ENCODE measurements at regions not wholly inside any gene's neighbourhood (a gene's known extent, or its start where the extent isn't known, plus 50 kb on each side); places are given as distances from the start of the nearest gene placed in this dataset.

- no peaks in the 10 kb centered on the region for H3K9me3 Mint-ChIP-seq
- peaks cover 5% of the 10 kb centered on the region for H3K27me3 Mint-ChIP-seq (ENCODE audit: low read depth)
- H3K27ac Mint-ChIP-seq: no peak overlapping the region
Measured at GRCh38 chr1:57678138-57678537, 254.3 kb upstream of the DAB1 start.

DNA sequence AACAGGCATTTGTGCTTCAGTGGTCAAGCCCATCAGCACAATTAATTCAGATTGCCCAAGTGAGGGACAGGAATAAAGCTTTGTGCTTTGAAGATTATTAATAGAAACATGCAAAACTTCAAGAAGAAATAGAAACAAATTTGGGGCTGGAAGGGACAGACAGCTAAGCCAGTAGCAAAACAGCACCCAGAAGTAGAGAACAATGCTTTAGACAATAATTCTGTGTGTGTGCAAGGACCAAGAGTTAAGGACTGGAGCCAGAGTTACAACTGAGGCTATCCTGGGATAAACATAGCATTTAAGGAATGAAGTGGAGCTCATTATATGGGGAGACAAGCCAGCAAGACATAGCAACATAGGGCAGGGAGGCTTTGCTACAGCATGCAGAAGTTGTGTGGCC lies 251.9 kb upstream of the DAB1 start:
- TF ChIP-seq CTCF (IDR thresholded peaks at IDR 0.05; ENCODE audit: unreplicated experiment in 3 of 3): no peak
- Mint-ChIP-seq H3K4me1 (no peaks in the 10 kb centered on the region), H3K27me3 (ENCODE audit: low read depth) (no peaks in the 10 kb centered on the region), H3K9me3 (no peaks in the 10 kb centered on the region), H3K27ac (no peak overlapping the region), H3K4me3 (no peak overlapping the region), H3K36me3 (ENCODE audit: low read depth) (no peaks in the 10 kb centered on the region)

More at GRCh38 chr1:57678138-57678537, 254.3 kb upstream of the DAB1 start:
- Mint-ChIP-seq H3K4me3 (no peak overlapping the region), H3K4me1 (no peaks in the 10 kb centered on the region), H3K36me3 (ENCODE audit: low read depth) (no peaks in the 10 kb centered on the region)
- TF ChIP-seq CTCF (IDR thresholded peaks at IDR 0.05; ENCODE audit: unreplicated experiment in 3 of 3): no peak

DNA sequence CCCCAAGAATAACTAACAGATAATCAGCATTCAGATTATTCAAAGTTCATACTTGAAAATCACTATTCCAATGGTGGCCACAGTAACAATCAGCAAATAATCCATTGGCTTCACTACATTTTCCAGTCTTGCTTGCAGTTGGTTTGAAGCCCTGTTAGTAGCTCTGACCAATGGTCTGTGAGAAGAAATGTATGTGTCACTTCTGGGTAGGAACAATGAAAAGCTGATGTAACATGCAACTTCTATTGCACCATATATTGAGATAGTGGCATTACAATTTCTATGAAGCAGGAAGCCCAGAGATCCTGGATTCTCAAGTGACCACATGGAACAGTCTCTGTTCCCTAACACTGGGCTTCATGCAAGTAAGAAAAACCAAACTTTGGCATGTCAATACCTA lies 250.9 kb upstream of the DAB1 start:
- Mint-ChIP-seq H3K27me3 (ENCODE audit: low read depth) (no peaks in the 10 kb centered on the region), H3K4me1 (no peaks in the 10 kb centered on the region), H3K27ac (no peak overlapping the region), H3K36me3 (ENCODE audit: low read depth) (no peaks in the 10 kb centered on the region), H3K9me3 (no peaks in the 10 kb centered on the region), H3K4me3 (no peak overlapping the region)
- TF ChIP-seq CTCF (IDR thresholded peaks at IDR 0.05; ENCODE audit: unreplicated experiment in 3 of 3): no peak

GRCh38 chr1:57672346-57673140 lies 248.7 kb upstream of the DAB1 start:
- Mint-ChIP-seq H3K27ac (no peak overlapping the region), H3K27me3 (ENCODE audit: low read depth) (peaks cover 2% of the 10 kb centered on the region), H3K36me3 (ENCODE audit: low read depth) (no peaks in the 10 kb centered on the region), H3K9me3 (no peaks in the 10 kb centered on the region), H3K4me1 (no peaks in the 10 kb centered on the region), H3K4me3 (no peak overlapping the region)
- no peak for TF ChIP-seq CTCF (IDR thresholded peaks at IDR 0.05; ENCODE audit: unreplicated experiment in 3 of 3)

DNA sequence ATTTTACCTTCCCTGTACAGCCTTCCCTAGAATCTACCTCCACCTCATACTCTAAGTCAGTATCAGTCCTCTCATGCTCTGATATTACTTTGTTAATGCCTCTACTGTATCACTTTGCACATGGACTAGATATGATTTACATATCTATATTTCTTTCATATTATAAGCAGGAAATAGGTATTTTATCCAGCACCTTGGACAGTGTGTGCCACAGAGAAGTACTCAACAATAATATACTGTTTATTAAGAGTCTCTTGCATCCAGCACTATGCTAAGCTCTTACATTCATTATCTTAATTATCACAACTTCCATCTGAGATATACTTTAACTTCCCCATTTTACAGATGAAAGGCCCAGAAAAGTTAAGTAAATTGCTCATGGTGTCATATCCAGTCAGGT lies 247.9 kb upstream of the DAB1 start:
- no peaks in the 10 kb centered on the region for H3K9me3 Mint-ChIP-seq
- no peak overlapping the region for H3K4me3 Mint-ChIP-seq
- H3K4me1 Mint-ChIP-seq: no peaks in the 10 kb centered on the region
- TF ChIP-seq CTCF (IDR thresholded peaks at IDR 0.05; ENCODE audit: unreplicated experiment in 3 of 3): no peak
- H3K36me3 Mint-ChIP-seq (ENCODE audit: low read depth): no peaks in the 10 kb centered on the region
- H3K27me3 Mint-ChIP-seq (ENCODE audit: low read depth): peaks cover 3% of the 10 kb centered on the region
- H3K27ac Mint-ChIP-seq: no peak overlapping the region

DNA sequence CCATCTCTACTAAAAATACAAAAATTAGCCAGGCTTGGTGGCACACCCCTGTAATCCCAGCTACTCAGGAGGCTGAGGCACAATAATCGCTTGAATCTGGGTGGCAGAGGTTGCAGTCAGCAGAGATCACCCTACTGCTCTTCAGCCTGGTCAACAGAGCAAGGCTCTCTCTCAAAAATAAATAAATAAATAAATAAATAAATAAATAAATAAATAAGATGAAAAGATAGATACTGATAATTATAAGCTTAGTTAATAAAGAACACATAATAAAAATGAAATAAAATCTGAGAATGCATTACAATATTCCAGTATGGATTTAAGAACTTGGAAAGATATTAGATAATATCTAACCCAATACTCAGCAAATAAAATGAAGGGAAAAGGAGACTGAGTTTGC lies 235.9 kb upstream of the DAB1 start:
- H3K9me3 Mint-ChIP-seq: no peaks in the 10 kb centered on the region
- H3K36me3 Mint-ChIP-seq (ENCODE audit: low read depth): no peaks in the 10 kb centered on the region
- no peak overlapping the region for H3K27ac Mint-ChIP-seq
- no peak for TF ChIP-seq CTCF (IDR thresholded peaks at IDR 0.05; ENCODE audit: unreplicated experiment in 3 of 3)
- H3K4me1 Mint-ChIP-seq: no peaks in the 10 kb centered on the region
- H3K4me3 Mint-ChIP-seq: no peak overlapping the region
- no peaks in the 10 kb centered on the region for H3K27me3 Mint-ChIP-seq (ENCODE audit: low read depth)

All from nephron (organoid).